Osteocyte (in vitro differentiated cells): ENCODE measurements at regions not wholly inside any gene's neighbourhood (a gene's known extent, or its start where the extent isn't known, plus 50 kb on each side); places are given as distances from the start of the nearest gene placed in this dataset.
A peak's percentile ranks its signal among the peaks of the same experiment; 100 is the strongest.

Experiments
- DNase-seq: peaks from one replicate; pipeline ENCODE4 v3.0.0; 2021; ENCODE audit warnings: mixed read lengths; ENCODE audit not compliant: unreplicated experiment; ENCODE audit errors: extremely low spot score
- H3K27ac Mint-ChIP-seq: one replicate; pipeline ENCODE4 v1.8.0; 2021; ENCODE audit warnings: mild to moderate bottlenecking, mixed read lengths; ENCODE audit not compliant: unreplicated experiment
- H3K27me3 Mint-ChIP-seq: one replicate; pipeline ENCODE4 v1.8.0; 2021; ENCODE audit warnings: mixed read lengths; ENCODE audit not compliant: unreplicated experiment
- H3K36me3 Mint-ChIP-seq: one replicate; pipeline ENCODE4 v1.8.0; 2021; ENCODE audit warnings: mixed read lengths; ENCODE audit not compliant: unreplicated experiment
- H3K4me1 Mint-ChIP-seq: one replicate; pipeline ENCODE4 v1.8.0; 2021; ENCODE audit warnings: mixed read lengths; ENCODE audit not compliant: unreplicated experiment
- H3K4me3 Mint-ChIP-seq: one replicate; pipeline ENCODE4 v1.8.0; 2021; ENCODE audit warnings: mild to moderate bottlenecking, moderate library complexity, mixed read lengths; ENCODE audit not compliant: unreplicated experiment
- H3K9me3 Mint-ChIP-seq: one replicate; pipeline ENCODE4 v1.8.0; 2021; ENCODE audit warnings: mixed read lengths; ENCODE audit not compliant: unreplicated experiment
- CTCF ChIP-seq: fragments of 200-600 bp; sonication (generic); IDR thresholded peaks from 2 replicates; pipeline ENCODE4 v1.5.0; 2021; ENCODE audit warnings: antibody characterized with exemption, mild to moderate bottlenecking, moderate library complexity

DNA sequence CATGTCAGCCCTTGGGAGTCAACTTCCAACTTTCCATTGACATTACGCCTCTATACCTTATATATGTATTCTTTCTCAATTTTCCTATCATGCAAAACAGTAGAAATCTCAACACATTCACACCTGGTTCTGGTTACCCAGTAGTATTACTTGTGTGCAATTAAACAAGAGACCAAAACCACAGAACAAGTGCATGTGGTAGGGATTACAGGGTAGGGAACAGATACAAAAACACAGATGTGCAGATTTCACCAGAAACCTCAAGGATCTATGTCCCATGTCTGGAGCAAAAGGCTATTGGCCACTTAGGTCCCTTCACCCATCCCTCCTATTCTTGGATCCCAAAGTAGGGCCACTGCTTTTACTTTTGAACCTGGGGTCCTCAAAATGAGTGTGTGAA lies 143.6 kb upstream of the ZCCHC13 start:
- H3K27ac Mint-ChIP-seq = no peak overlapping the region
- no peak for TF ChIP-seq CTCF
- DNase-seq = no peak
- H3K9me3 Mint-ChIP-seq = peaks cover 20% of the 10 kb centered on the region
- H3K27me3 Mint-ChIP-seq = no peaks in the 10 kb centered on the region
- peaks cover 10% of the 10 kb centered on the region for H3K36me3 Mint-ChIP-seq
- peaks cover 4% of the 10 kb centered on the region for H3K4me1 Mint-ChIP-seq
- H3K4me3 Mint-ChIP-seq = no peak overlapping the region

- TF ChIP-seq CTCF = no peak
- Mint-ChIP-seq H3K4me3 (no peak overlapping the region), H3K27me3 (no peaks in the 10 kb centered on the region), H3K36me3 (peaks cover 11% of the 10 kb centered on the region), H3K9me3 (peaks cover 22% of the 10 kb centered on the region), H3K27ac (no peak overlapping the region), H3K4me1 (no peaks in the 10 kb centered on the region)
- no peak for DNase-seq
Measured at GRCh38 chrX:74147439-74147838, 156.5 kb upstream of the ZCCHC13 start.

- Mint-ChIP-seq H3K4me1 (no peaks in the 10 kb centered on the region), H3K9me3 (peaks cover 10% of the 10 kb centered on the region), H3K36me3 (peaks cover 2% of the 10 kb centered on the region), H3K27me3 (no peaks in the 10 kb centered on the region), H3K27ac (no peak overlapping the region), H3K4me3 (no peak overlapping the region)
- no peak for DNase-seq
- no peak for TF ChIP-seq CTCF
Measured at GRCh38 chrX:74138943-74139342, 165.0 kb upstream of the ZCCHC13 start.

GRCh38 chrX:74133156-74133796 lies 170.7 kb upstream of the ZCCHC13 start:
- H3K36me3 Mint-ChIP-seq = no peaks in the 10 kb centered on the region
- H3K4me3 Mint-ChIP-seq = no peak overlapping the region
- TF ChIP-seq CTCF = peak; percentile 83
- H3K27me3 Mint-ChIP-seq = no peaks in the 10 kb centered on the region
- no peaks in the 10 kb centered on the region for H3K4me1 Mint-ChIP-seq
- no peaks in the 10 kb centered on the region for H3K9me3 Mint-ChIP-seq
- H3K27ac Mint-ChIP-seq = no peak overlapping the region
- DNase-seq = no peak

- Mint-ChIP-seq H3K27ac (no peak overlapping the region), H3K4me3 (no peak overlapping the region), H3K4me1 (no peaks in the 10 kb centered on the region), H3K27me3 (no peaks in the 10 kb centered on the region), H3K9me3 (no peaks in the 10 kb centered on the region), H3K36me3 (no peaks in the 10 kb centered on the region)
- no peak for DNase-seq
- no peak for TF ChIP-seq CTCF
Measured at GRCh38 chrX:74132280-74132679, 171.7 kb upstream of the ZCCHC13 start.
